Chondrocyte (in vitro differentiated cells): ENCODE measurements at regions not wholly inside any gene's neighbourhood (a gene's known extent, or its start where the extent isn't known, plus 50 kb on each side); places are given as distances from the start of the nearest gene placed in this dataset.

ENCODE experiments used
- DNase-seq: peaks from one replicate; pipeline ENCODE4 v3.0.0; 2021; ENCODE audit warnings: mixed read lengths, low spot score
- H3K27ac Mint-ChIP-seq: one replicate; pipeline ENCODE4 v1.8.0; 2021; ENCODE audit warnings: mild to moderate bottlenecking, moderate library complexity, mixed read lengths; ENCODE audit not compliant: unreplicated experiment
- H3K27me3 Mint-ChIP-seq: 2 replicates; pipeline ENCODE4 v1.8.0; 2021; ENCODE audit warnings: low read depth, mixed read lengths
- H3K36me3 Mint-ChIP-seq: 2 replicates; pipeline ENCODE4 v1.8.0; 2021; ENCODE audit warnings: low read depth, mixed read lengths
- H3K4me1 Mint-ChIP-seq: 2 replicates; pipeline ENCODE4 v1.8.0; 2021; ENCODE audit warnings: low read depth, mild to moderate bottlenecking, mixed read lengths
- H3K4me3 Mint-ChIP-seq: one replicate; pipeline ENCODE4 v1.8.0; 2021; ENCODE audit warnings: mild to moderate bottlenecking, moderate library complexity, mixed read lengths; ENCODE audit not compliant: unreplicated experiment
- H3K9me3 Mint-ChIP-seq: 2 replicates; pipeline ENCODE4 v1.8.0; 2021; ENCODE audit warnings: low read depth, mixed read lengths
- TF ChIP-seq, protein P1 (sequence below): fragments of 200-600 bp; sonication (generic); IDR thresholded peaks from 2 replicates; pipeline ENCODE4 v1.5.0; 2021; ENCODE audit warnings: antibody characterized with exemption, mild to moderate bottlenecking, moderate library complexity

DNA sequence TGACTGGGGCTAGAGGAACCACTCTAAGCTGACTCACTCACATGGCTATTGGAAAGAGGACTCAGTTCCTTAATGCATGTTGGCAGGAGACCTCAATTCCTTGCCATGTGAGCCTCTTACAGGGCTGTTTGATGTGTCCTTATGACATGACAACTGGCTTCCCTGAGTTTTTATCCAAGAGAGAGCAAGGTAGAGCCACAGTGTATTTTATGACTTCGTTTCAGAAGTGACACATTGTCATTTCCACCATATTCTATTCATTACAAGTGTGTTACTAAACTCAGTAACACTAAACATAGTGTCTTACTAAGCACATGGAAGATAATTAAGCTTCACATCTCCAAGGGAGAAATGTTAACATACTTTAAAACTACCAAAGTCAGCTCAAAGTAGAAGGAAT is 98.2 kb downstream of the ZNF777 start:
- no peak for DNase-seq
- peaks cover 12% of the 10 kb centered on the region for H3K27me3 Mint-ChIP-seq
- TF ChIP-seq, protein P1, sequence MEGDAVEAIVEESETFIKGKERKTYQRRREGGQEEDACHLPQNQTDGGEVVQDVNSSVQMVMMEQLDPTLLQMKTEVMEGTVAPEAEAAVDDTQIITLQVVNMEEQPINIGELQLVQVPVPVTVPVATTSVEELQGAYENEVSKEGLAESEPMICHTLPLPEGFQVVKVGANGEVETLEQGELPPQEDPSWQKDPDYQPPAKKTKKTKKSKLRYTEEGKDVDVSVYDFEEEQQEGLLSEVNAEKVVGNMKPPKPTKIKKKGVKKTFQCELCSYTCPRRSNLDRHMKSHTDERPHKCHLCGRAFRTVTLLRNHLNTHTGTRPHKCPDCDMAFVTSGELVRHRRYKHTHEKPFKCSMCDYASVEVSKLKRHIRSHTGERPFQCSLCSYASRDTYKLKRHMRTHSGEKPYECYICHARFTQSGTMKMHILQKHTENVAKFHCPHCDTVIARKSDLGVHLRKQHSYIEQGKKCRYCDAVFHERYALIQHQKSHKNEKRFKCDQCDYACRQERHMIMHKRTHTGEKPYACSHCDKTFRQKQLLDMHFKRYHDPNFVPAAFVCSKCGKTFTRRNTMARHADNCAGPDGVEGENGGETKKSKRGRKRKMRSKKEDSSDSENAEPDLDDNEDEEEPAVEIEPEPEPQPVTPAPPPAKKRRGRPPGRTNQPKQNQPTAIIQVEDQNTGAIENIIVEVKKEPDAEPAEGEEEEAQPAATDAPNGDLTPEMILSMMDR = no peak

DNA sequence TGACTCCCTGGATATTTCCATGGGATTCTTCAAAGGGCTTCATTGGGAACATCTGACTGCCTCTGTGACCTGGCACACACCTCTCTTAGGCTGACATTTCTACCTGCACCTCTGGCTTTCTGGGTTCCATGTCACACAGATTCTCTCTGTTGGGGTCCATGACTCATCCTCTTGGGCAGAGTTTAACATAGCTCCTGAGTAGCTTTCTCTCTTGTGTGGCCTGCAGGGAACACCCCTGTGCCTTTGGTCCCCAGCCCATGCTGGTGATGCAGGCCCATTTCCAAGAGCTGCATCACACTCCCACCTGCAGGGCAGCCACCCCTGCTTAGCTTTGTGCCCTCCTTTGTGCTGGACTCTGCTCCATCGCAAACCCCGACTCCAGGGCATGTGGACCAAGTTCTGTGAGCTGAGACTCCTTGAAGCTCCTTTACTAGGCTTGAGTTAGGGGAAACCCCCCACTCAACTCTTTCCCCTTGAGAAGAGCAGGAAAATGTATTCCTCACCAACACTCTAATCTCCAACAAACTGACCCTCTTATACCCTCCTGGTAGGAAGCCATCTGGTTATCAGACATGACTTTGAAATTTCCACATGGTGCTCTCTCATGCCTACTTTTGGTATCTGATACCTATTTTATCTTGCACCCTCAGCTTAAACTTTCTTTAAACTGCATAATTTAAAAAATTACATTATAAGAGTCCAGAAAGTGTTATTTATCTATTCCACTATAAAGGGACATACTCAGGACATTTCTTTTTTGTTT is 93.3 kb downstream of the ZNF777 start:
- H3K9me3 Mint-ChIP-seq = peaks cover 25% of the 10 kb centered on the region
- TF ChIP-seq, protein P1 = no peak
- DNase-seq = no peak
- H3K27ac Mint-ChIP-seq = no peak overlapping the region
- H3K4me1 Mint-ChIP-seq = no peaks in the 10 kb centered on the region
- no peaks in the 10 kb centered on the region for H3K36me3 Mint-ChIP-seq
- peaks cover 3% of the 10 kb centered on the region for H3K27me3 Mint-ChIP-seq
- no peak overlapping the region for H3K4me3 Mint-ChIP-seq

More for the DNA sequence above, 98.2 kb downstream of the ZNF777 start:
- H3K4me3 Mint-ChIP-seq = no peak overlapping the region
- no peaks in the 10 kb centered on the region for H3K36me3 Mint-ChIP-seq
- H3K27ac Mint-ChIP-seq = no peak overlapping the region
- H3K9me3 Mint-ChIP-seq = peaks cover 37% of the 10 kb centered on the region
- H3K4me1 Mint-ChIP-seq = no peaks in the 10 kb centered on the region

DNA sequence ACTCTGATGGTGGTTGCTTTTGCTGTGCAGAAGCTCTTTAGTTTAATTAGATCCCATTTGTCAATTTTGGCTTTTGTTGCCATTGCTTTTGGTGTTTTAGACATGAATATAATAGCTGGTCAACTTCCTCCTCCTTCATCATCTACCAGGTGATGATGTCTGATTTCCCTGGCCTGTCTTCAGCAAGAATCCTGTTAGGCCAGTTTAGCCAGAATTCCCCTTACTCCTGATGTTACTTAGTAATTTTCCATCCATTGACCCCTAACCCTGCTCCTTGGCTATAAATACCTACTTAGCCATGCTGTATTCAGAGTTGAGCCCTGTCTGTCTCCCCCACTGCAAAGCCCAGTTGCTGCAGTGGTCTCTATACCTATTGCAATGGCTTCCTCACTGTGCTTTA is 91.4 kb downstream of the ZNF777 start:
- TF ChIP-seq, protein P1 = no peak
- H3K4me1 Mint-ChIP-seq = no peaks in the 10 kb centered on the region
- peaks cover 23% of the 10 kb centered on the region for H3K9me3 Mint-ChIP-seq
- no peaks in the 10 kb centered on the region for H3K36me3 Mint-ChIP-seq
- no peak overlapping the region for H3K27ac Mint-ChIP-seq
- H3K27me3 Mint-ChIP-seq = peaks cover 9% of the 10 kb centered on the region
- no peak for DNase-seq
- H3K4me3 Mint-ChIP-seq = no peak overlapping the region

DNA sequence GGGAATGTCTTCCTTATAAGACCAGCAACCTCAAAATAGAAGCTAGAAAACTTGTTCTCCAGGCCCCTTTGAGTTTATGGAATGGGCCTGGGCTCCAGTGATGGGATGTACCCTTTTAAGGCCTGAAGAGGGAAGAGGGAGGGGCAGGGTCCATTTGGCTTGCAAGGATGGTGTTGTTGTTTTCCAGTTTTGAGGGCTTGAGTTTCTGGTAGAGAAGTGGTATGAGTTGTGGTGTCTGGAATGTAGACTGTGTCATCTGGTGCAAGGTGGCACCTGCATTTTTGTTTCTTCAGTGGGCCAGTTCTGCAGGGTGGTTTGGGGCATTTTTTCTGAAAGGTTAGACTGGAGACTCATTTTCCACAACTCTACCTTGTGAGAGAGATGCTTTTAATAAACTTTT is 90.1 kb downstream of the ZNF777 start:
- no peaks in the 10 kb centered on the region for H3K36me3 Mint-ChIP-seq
- TF ChIP-seq, protein P1 = no peak
- H3K27ac Mint-ChIP-seq = no peak overlapping the region

DNA sequence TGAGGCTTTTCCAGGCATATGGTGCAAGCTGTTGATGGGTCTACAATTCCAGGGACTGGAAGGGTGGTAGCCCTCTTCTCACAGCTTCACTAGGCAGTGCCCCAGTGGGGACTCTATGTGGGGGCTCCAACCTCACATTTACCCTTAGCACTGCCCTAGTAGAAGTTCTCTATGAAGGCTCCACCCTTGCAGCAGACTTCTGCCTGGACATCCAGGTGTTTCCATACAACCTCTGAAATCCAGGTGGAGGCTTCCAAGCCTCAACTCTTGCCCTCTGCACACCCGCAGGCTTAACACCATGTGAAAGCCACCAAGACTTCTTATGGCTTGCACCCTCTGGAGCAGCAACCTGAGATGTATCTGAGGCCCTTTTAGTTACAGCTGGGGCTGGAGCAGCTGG is 87.8 kb downstream of the ZNF777 start:
- Mint-ChIP-seq H3K27me3 (peaks cover 6% of the 10 kb centered on the region), H3K4me3 (no peak overlapping the region), H3K27ac (no peak overlapping the region), H3K36me3 (no peaks in the 10 kb centered on the region), H3K4me1 (no peaks in the 10 kb centered on the region), H3K9me3 (peaks cover 10% of the 10 kb centered on the region)
- TF ChIP-seq, protein P1 = no peak
- DNase-seq = no peak

More for the DNA sequence above, 90.1 kb downstream of the ZNF777 start:
- no peak overlapping the region for H3K4me3 Mint-ChIP-seq
- peaks cover 9% of the 10 kb centered on the region for H3K27me3 Mint-ChIP-seq
- H3K9me3 Mint-ChIP-seq = peaks cover 15% of the 10 kb centered on the region
- no peaks in the 10 kb centered on the region for H3K4me1 Mint-ChIP-seq
- DNase-seq = no peak
